C4-2B (cell line): ENCODE measurements at regions not wholly inside any gene's neighbourhood (a gene's known extent, or its start where the extent isn't known, plus 50 kb on each side); places are given as distances from the start of the nearest gene placed in this dataset.

Experiments used
- CTCF ChIP-seq: fragments of 450-650 bp; conservative IDR thresholded peaks from 2 replicates; pipeline ENCODE4 v1.5.1; 2017; ENCODE audit warnings: mild to moderate bottlenecking
- ZFX ChIP-seq: fragments of 450-650 bp; IDR thresholded peaks from 2 replicates; pipeline ENCODE4 v1.6.1; 2017

GRCh38 chr7:25303281-25304181, 75.2 kb upstream of the NPVF start:
- no peak for TF ChIP-seq CTCF
- TF ChIP-seq ZFX: no peak
